SJCRH30 (cell line): ENCODE measurements at regions not wholly inside any gene's neighbourhood (a gene's known extent, or its start where the extent isn't known, plus 50 kb on each side); places are given as distances from the start of the nearest gene placed in this dataset.

ENCODE experiments used
- DNase-seq, 2 experiments: peaks; one replicate each; pipeline ENCODE4 v3.0.0-alpha.2; 2015 to 2020
- H3K27ac ChIP-seq: fragments of 250-450 bp; sonication (Bioruptor Pico); 2 replicates; pipeline ENCODE4 v1.5.1; 2020; ENCODE audit warnings: mild to moderate bottlenecking, moderate library complexity
- H3K27me3 ChIP-seq: fragments of 250-450 bp; sonication (Bioruptor Pico); 2 replicates; pipeline ENCODE4 v1.5.1; 2020; ENCODE audit warnings: mild to moderate bottlenecking, moderate library complexity
- H3K36me3 ChIP-seq: fragments of 250-450 bp; sonication (Bioruptor Pico); 2 replicates; pipeline ENCODE4 v1.5.1; 2020; ENCODE audit warnings: mild to moderate bottlenecking, moderate library complexity
- H3K4me1 ChIP-seq: fragments of 250-450 bp; sonication (Bioruptor Pico); 2 replicates; pipeline ENCODE4 v1.5.1; 2020; ENCODE audit warnings: mild to moderate bottlenecking, moderate library complexity
- H3K4me3 ChIP-seq: fragments of 250-450 bp; sonication (Bioruptor Pico); 2 replicates; pipeline ENCODE4 v1.5.1; 2020; ENCODE audit warnings: mild to moderate bottlenecking, moderate library complexity
- H3K9me3 ChIP-seq: fragments of 250-450 bp; sonication (Bioruptor Pico); replicated peaks from 2 replicates; pipeline ENCODE4 v1.5.1; 2020; ENCODE audit warnings: mild to moderate bottlenecking, moderate library complexity

GRCh38 chr1:219666242-219666641 is 53.3 kb upstream of the ZC3H11B start:
- Histone ChIP-seq H3K27me3 (no peaks in the 10 kb centered on the region), H3K4me3 (no peak overlapping the region), H3K27ac (no peak overlapping the region), H3K4me1 (no peaks in the 10 kb centered on the region), H3K36me3 (no peaks in the 10 kb centered on the region), H3K9me3 (no peaks in the 10 kb centered on the region)
- no peak for DNase-seq

DNA sequence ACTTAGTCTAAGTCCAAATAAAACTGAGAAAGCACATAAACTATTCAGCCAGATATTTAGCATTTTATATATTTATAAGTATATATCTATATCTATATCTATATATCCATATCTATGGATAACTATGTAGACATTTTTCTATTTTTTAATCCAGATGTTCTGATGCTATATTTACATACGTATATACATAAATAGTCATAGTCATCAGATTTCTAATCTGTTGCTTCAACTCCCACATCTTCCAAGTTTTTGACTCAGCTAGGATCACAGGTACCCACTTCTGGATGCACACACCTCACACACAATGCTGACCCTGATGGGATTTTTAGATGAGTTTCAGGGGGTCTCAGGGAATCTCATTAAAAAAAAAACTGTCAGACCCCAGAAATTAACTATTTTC is 52.2 kb upstream of the ZC3H11B start:
- Histone ChIP-seq H3K9me3 (no peaks in the 10 kb centered on the region), H3K27ac (no peak overlapping the region), H3K4me1 (peaks cover 2% of the 10 kb centered on the region), H3K36me3 (no peaks in the 10 kb centered on the region), H3K27me3 (no peaks in the 10 kb centered on the region), H3K4me3 (no peak overlapping the region)
- DNase-seq = no peak

GRCh38 chr1:219664310-219665029 is 51.6 kb upstream of the ZC3H11B start:
- Histone ChIP-seq H3K4me1 (peaks cover 8% of the 10 kb centered on the region), H3K4me3 (no peak overlapping the region), H3K27ac (no peak overlapping the region), H3K27me3 (no peaks in the 10 kb centered on the region), H3K36me3 (no peaks in the 10 kb centered on the region), H3K9me3 (no peaks in the 10 kb centered on the region)
- DNase-seq = no peak
